ENCODE measurements at regions not wholly inside any gene's neighbourhood (a gene's known extent, or its start where the extent isn't known, plus 50 kb on each side); places are given as distances from the start of the nearest gene placed in this dataset.

- no peaks in the 10 kb centered on the region for H3K27me3 ChIP-seq (replicated peaks; ENCODE audit: insufficient read depth)
- no peak for DNase-seq (ENCODE audit: low spot score)
- peaks cover 0 to 5% of the 10 kb centered on the region in 2 donors for H3K4me1 ChIP-seq (ENCODE audit: control insufficient read depth in 1 of 2, low read depth in 2 of 2)
- no peak for ATAC-seq (ENCODE audit: insufficient number of reproducible peaks, low FRiP score, low read depth)
- no peak for TF ChIP-seq CTCF (IDR thresholded peaks at IDR 0.05)
- no peak overlapping the region for H3K27ac ChIP-seq
- H3K9me3 ChIP-seq = no peaks in the 10 kb centered on the region
- no peaks in the 10 kb centered on the region for H3K36me3 ChIP-seq
- no peak overlapping the region for H3K4me3 ChIP-seq
Measured at GRCh38 chr3:105170423-105170822, 196.3 kb upstream of the ALCAM start.

DNA sequence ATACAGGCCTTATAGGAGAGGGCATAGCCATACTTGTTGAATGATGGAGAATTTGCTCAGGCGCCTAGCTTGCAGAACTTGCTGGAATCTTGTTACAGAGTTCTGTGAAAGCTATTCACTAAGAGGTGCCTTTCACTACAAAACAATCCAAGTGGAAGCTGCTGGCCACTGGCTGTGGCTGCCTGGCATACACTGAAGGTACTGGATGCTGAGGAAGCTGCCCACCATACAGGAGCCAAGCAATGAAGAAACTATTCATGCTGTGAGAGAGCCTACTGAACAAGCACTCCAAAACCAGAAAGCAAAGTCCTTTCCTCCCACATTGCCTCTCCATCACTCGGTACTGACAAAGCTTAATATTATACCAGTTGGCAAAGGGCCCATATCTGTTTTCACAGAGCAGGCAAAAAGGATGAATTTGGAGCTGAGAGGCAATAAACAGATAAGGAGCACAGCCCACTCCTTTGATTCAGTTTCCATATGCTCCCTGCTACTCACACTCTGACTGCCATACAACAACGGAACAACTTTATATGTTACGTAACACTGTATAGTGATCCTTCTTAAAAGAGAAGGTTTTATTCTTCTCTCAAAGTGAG is 192.6 kb upstream of the ALCAM start:
- Histone ChIP-seq H3K4me3 (no peak overlapping the region), H3K27ac (no peak overlapping the region), H3K4me1 (ENCODE audit: control insufficient read depth in 1 of 2, low read depth in 2 of 2) (no peaks in the 10 kb centered on the region), H3K9me3 (no peaks in the 10 kb centered on the region), H3K27me3 (replicated peaks; ENCODE audit: insufficient read depth) (no peaks in the 10 kb centered on the region), H3K36me3 (no peaks in the 10 kb centered on the region)
- no peak for DNase-seq (ENCODE audit: low spot score)
- TF ChIP-seq CTCF (IDR thresholded peaks at IDR 0.05) = no peak
- ATAC-seq (ENCODE audit: insufficient number of reproducible peaks, low FRiP score, low read depth) = no peak

GRCh38 chr3:105177576-105177975 is 189.1 kb upstream of the ALCAM start:
- Histone ChIP-seq H3K4me1 (ENCODE audit: control insufficient read depth in 1 of 2, low read depth in 2 of 2) (no peaks in the 10 kb centered on the region), H3K27me3 (replicated peaks; ENCODE audit: insufficient read depth) (no peaks in the 10 kb centered on the region), H3K36me3 (no peaks in the 10 kb centered on the region), H3K4me3 (no peak overlapping the region), H3K27ac (no peak overlapping the region), H3K9me3 (no peaks in the 10 kb centered on the region)
- ATAC-seq (ENCODE audit: insufficient number of reproducible peaks, low FRiP score, low read depth) = no peak
- no peak for TF ChIP-seq CTCF (IDR thresholded peaks at IDR 0.05)
- no peak for DNase-seq (ENCODE audit: low spot score)

DNA sequence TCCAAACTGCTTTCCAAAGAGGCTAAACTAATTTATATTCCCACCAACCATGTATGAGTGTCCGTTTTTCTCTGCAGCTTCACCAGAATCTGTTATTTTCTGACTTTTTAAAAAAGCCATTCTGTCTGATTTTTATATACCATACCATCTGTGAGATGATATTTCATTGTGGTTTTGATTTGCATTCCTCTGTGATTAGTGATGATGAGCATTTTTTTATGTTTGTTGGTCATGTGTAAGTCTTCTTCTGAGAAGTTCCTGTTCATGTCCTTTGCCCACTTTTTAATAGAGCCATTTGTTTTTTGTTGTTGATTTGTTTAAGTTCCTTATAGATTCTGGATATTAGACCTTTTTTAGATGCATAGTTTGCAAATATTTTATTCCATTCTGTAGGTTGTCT is 179.4 kb upstream of the ALCAM start:
- Histone ChIP-seq H3K4me1 (ENCODE audit: control insufficient read depth in 1 of 2, low read depth in 2 of 2) (no peaks in the 10 kb centered on the region), H3K27me3 (replicated peaks; ENCODE audit: insufficient read depth) (no peaks in the 10 kb centered on the region), H3K4me3 (no peak overlapping the region), H3K36me3 (no peaks in the 10 kb centered on the region), H3K27ac (no peak overlapping the region), H3K9me3 (no peaks in the 10 kb centered on the region)
- no peak for ATAC-seq (ENCODE audit: insufficient number of reproducible peaks, low FRiP score, low read depth)
- no peak for TF ChIP-seq CTCF (IDR thresholded peaks at IDR 0.05)
- DNase-seq (ENCODE audit: low spot score) = no peak

- Histone ChIP-seq H3K27ac (no peak overlapping the region), H3K9me3 (no peaks in the 10 kb centered on the region), H3K4me1 (ENCODE audit: control insufficient read depth in 1 of 2, low read depth in 2 of 2) (peaks cover 7 to 14% of the 10 kb centered on the region in 2 donors), H3K4me3 (peak overlapping the region; percentile 3), H3K36me3 (no peaks in the 10 kb centered on the region), H3K27me3 (replicated peaks; ENCODE audit: insufficient read depth) (no peaks in the 10 kb centered on the region)
- ATAC-seq (ENCODE audit: insufficient number of reproducible peaks, low FRiP score, low read depth) (no peak), DNase-seq (ENCODE audit: low spot score) (no peak)
- no peak for TF ChIP-seq CTCF (IDR thresholded peaks at IDR 0.05)
Measured at GRCh38 chr3:105195260-105195659, 171.4 kb upstream of the ALCAM start.

All from thoracic aorta (tissue), 2 donors.